IPS DF 4.7 (cell line): ENCODE measurements at regions not wholly inside any gene's neighbourhood (a gene's known extent, or its start where the extent isn't known, plus 50 kb on each side); places are given as distances from the start of the nearest gene placed in this dataset.
"Not testable (repeated sequence)": the region's sequence is repeated elsewhere in the genome, so short reads cannot be mapped to it uniquely, and the experiment has no call there.

ENCODE experiments used
- DNase-seq: peaks from one replicate; pipeline ENCODE4 v3.0.0-alpha.2; 2013; ENCODE audit warnings: low spot score; ENCODE audit errors: extremely low read depth

DNA sequence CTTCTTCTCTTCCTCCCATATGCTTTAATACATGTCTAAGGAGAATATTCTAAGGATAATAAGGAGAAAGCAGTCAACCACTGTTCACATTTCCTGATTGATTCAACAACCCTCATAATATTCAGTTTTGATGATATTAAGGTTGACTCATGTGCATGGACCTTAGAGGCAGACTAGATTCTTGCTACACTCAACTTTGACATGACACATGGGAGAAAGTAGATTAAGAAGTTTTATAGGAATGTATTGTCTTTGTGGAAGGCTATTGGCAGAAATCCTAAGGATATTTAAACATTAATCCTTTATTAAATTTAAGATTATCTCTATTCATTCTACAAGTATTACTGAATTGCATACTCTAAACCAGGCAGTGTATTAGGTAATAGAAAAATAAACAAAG is 309.1 kb upstream of the CYRIA start:
- no peak for DNase-seq

DNA sequence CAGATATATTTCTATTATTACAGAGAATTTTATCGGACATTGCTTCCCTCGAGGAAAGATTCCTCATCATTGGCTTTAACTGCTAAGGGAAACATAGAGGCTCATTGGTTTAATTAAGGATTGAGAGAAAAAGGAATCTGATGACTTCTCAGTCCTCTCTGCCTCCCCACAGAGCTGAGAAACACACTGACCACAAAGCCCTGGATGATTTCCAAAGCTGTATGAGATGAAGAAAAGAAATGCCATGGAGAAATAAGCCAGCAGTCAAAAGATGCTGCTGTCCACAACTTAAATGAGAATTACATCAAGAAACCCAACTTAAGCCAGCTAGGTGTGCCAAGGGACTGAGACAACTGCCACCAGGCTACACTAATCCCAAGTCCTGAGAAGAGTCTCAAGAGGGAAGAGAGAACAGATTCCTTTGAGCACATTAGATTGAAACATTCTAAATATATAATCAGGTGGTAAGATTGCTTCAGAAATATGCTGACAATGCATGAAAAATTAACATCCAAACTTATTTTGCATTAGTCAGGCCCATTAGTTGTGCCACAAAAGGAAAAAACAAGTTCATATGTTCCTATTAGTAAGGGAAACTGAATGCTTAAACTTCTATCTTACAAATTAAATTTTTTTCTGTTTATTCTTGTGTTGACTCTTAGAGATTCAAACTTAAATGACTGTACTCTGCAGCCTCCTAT is 308.1 kb upstream of the CYRIA start:
- no peak for DNase-seq

DNA sequence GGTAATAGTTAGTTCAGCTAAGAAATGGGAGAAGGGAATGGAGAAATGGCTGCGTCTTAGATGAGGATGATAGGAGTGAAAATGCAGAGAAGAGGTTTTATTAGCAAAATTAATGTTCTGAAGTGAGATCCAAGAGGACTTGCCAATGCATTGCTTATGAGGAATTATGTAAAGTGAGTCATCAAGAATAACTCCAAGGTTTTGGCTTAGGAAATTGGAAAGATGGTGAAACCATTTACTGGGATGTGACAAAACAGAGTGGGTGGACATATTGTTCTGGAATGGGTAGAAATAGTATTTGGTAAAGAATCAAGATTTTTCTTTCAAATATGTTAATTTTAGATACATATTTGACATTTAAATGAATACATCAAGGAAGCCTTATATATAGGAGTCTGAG is 306.6 kb upstream of the CYRIA start:
- no peak for DNase-seq

DNA sequence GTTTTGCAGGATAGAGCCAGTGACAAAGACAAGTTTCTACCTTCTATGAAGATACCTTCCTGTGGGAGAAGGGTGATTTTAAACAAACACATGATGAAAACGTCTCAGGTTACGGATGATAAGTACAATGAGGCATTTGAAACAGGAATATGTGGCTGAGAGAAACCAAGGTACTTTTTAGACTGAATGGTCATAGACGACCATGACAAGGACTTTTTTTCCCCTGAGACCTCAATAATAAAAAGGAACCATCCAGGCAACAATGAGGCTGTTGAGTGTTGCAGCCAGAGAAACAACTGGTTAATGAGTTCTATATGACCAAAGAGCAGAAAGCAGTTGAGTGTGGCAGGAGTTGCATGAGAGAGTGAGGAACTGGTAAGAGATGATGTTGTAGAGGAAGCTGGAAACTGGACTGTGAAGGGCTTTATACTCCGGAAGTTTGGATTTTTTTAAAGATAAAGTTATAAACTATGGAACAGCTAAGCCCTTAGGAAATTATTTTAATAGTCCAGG is 306.1 kb upstream of the CYRIA start:
- no peak for DNase-seq

DNA sequence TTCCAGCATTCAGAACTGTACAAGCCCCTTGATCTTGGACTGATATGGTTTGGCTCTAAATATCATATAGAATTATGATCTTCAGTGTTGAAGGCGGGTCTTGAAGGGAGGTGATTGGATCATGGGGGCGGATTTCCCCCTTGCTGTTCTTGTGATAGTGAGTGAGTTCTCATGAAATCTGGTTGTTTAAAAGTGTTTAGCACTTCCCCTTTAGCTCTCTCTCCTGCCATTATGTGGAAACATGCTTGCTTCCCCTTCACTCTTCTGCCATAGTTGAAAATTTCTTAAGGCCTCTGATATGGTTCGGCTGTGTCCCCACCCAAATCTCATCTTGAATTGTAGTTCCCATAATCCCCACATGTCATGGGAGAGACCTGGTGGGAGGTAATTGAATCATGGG is 305.3 kb upstream of the CYRIA start:
- not testable (repeated sequence) for DNase-seq

DNA sequence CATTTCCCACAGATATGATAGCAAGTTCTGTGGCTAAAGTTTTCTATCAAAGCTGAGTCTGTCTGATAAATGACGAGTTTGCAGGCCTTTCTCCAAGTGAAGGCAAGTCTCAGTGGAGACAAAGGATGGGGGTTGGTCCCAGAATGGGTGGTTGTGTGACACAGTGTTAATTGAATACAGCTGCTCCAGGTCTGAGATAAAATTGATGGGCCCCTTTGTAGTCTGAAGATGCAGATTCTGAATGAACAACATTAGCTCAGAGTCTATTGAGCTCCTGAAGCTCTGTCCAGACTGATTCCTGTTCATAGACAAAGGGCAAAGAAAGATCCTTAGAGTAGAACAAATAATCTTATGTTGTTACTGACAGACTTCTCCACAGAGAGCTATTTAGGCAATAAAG is 296.9 kb upstream of the CYRIA start:
- DNase-seq: no peak

DNA sequence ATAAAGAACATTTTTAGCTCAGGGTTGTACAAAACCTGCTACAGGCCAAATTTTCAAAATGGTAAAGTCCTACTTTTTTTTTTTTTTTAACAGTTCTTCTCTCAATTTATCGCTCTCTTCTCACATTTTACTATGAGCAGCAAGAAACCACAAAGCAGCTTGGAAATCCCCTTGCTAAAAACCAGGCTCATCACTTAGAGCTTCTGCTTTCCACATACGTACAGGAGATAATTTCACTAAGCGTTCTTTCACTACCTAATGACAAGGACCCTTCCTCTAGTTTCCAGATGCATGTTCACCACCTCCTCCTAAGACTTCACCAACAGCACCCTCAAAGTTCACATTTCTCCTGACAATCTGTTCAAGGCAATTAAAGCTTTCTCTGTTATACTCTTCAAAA is 294.9 kb upstream of the CYRIA start:
- DNase-seq: no peak

DNA sequence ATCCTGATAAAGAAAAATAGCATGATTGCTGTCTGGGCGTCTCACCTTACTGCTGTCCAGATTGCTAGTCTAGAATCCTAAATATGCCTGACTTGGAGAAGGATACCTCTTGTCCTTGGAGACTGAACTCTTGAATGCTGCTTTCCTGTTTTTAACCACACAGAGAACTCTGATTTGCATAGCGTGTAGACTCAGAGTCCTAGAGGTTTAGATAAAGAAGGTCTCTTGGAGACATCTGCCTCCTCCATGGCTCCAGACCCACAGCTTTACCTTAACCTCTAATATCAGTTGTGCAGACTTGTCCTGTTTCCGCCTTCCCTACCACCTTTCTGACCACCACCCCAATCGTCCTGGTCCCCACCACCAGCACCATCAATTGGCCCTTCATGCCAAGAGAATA is 292.6 kb upstream of the CYRIA start:
- no peak for DNase-seq

DNA sequence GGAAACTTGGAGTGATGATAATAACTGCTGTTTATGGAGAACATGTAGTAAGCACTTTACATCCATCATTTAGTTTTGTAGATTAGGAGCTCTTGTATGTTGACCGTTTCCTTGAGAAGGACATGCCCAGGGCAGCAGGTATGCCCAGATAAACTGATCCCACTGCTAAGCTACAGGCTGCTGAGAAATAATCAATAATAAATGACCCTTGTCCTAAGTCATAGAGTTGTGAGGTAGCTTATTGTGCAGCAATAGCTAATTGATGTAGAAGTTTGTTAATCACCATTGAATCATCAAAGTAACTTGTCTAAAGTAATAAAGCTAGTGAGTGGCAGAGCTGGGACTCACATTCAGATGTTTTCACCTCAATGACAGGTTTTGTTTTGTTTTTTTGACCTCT is 287.2 kb upstream of the CYRIA start:
- no peak for DNase-seq

DNA sequence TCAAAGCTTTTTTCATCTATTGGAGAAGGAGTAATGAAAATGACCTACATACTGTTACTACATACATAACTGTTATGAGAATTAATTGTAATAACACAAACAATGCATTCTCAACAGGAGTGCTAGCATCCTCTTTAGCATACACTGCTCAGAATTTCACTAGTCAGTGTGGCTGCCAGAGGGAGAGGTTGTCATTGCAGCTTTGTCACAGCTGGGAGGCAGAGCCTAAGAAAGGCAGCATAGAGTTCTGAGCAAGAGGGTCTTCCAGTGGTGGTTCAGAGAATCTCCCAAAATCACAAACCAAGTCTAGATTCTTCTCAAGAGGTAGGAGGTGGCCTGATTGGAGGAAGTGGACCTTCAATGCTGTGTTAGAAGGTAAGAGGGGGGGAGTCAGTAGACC is 286.7 kb upstream of the CYRIA start:
- no peak for DNase-seq

DNA sequence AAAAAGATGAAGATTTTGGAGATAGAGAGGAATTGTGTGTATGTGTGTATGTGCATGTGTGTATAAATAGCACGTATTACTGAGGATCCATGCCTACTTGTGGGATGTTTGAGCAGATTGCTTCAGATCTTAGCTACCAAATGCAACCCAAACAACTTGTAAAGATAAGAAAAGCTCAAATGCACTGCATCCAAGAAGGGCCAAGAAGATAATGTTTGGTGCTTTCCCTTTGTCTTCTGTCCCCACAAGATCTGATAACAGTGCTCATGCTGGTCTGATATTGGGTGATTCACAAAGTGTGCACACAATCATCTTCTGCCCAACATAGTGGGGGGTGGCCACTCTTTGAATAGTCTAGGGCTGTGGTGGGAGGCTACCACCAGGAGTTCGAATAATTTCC is 284.8 kb upstream of the CYRIA start:
- DNase-seq: no peak

DNA sequence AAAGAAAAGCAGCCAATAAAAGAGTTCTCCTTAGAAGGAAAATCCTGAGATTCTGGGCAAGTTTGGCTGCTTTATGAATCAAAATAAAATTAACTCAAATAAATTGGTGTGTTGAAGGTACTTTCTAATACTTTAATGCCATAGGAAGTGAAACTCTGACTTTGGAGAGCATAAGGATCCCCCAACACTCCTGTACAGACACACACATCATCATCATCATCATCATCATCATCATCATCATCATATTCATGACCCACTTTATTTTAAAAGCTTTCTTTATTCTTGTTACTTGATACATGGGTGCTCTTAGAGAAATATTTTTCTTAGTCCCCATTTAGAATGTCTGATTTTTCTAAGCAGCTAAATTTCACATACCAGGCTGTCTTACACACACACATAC is 283.1 kb upstream of the CYRIA start:
- no peak for DNase-seq

DNA sequence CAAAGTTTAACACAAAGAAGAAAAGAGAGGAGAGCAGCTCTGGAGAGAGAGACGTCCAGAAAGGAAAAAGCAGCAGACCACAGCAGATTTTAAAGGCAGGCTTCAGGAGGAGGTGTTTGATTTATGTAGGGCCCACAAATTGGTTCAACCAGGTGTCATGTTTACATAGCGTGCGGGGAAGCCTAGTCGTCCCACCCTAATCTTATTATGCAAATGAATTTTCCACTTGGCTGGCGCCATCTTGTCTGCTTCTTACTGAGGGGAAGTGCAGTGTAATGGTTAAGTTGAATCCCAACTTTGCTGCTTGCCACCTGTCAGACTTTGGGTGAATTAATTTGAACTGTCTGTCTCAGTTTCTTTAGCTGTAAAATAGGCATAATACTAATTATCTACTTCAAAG is 282.4 kb upstream of the CYRIA start:
- DNase-seq: no peak

DNA sequence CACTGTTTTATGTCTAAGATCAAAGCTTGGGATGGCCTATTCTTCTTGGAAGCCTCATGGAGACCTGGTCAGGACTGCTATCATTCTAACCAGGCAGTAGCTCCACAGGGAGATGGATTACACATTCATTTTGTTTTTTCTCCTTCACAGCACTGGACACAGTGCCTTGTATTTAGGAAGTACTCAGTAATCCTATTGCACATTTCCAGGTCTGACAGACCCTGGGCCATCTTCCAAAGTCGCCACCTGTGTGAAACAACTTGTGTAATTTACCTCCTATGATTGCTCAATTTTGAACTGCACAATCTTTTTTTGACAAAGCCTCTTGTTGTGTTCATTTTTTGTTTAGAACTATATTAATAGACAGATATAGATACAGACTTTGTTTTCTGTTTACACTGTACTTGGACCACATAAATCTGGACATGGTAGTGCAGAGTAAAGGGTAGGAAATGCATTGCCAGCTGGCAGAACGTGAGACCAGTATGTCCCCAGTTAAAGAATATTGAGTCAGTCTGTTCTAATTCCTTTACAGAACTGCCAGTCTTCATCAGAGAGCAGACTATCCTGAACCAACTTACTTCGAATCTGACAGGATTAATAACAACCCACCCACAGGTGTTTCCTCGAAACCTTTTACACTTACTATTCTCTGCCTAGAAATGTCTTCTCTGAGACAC is 277.8 kb upstream of the CYRIA start:
- no peak for DNase-seq

DNA sequence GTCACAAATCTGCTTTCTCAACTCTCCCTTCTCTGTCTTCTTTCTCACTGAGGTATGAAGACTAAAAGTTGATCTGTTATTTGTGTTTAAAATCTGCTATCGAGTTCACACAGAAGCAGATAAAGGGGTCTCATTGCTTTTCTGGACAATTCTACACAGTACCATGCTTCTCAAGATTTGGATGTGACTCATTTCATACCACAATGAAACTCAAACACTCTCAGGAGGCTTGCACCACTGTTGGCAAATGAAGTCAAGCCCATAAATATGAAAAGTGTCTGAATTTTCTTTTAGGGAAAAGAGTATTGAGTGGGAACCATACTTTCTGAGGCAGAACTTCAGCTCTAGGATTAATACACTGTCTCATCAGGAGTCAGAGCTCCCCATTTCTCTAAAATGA is 274.6 kb upstream of the CYRIA start:
- DNase-seq: no peak

DNA sequence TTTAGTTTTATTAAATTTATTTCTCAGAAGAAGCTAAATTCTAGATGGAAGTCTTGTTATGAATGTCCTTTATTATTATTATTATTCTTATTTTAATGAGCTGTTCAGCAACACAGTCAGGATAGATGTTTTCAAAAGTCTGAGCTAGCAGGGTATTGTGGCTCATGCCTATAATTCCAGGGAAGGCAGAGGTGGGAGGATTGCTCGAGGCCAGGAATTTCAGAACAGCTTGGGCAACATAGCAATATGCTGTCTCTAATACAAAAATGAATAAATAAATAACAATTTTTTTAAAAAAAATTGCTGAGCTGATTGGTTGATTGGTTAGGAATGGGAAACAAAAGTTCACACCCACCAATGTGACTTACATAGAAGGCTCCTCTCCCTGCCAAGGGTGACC is 274.1 kb upstream of the CYRIA start:
- no peak for DNase-seq

DNA sequence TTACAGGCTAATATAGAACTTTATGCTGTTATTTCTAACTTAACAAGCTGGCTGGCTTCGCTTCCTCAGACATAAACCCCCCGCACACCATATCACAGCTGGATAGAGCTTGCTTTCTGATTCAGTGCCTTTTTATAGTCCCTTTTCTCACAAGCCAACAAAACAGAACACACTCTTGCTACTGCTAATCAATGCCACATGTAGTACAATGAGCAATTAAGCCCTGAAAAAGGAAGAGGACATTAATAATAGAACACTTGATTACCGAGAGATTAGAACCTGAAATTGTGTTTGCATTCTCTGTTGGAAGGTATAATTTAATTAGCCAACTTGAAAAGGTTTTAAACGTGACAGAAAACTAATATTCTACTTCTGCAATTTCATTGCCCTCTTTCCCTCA is 267.7 kb upstream of the CYRIA start:
- DNase-seq: no peak

DNA sequence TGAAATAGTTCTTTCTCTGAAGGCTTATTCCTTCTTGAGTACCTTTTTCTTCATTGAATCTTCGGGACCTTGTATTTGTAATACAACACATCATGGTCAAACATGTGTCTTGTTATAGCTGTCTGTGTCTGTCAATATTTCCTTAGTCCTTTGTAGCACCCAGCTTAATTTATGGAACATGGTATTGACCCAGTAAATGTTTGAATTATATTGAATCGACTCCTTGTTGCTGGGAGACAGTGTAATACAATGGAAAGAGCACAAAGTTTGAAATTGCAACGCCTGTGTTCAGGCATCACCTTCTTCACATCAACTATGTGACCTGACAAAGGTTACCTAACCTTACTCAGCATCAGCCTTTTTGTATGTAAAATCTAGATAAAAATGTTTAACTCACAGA is 267.2 kb upstream of the CYRIA start:
- DNase-seq: no peak

DNA sequence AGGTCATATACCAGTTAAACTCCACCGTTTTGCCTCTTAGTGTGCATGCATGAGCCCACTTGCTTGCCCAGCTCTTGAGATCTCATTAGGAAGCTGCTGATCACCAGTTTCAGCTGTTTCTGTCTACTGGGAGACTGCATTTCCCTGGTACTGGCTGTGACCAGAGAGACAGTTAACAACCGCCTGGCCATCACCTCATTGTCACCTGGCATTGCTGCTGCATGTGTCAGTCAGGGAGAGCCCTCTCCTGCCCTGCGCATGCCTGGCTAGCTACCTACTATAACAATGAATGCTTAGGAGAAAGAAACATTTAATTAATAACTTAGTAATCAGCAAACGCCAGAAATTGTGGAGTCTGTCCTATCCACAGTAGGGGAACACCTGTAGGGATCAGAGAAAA is 265.8 kb upstream of the CYRIA start:
- no peak for DNase-seq

DNA sequence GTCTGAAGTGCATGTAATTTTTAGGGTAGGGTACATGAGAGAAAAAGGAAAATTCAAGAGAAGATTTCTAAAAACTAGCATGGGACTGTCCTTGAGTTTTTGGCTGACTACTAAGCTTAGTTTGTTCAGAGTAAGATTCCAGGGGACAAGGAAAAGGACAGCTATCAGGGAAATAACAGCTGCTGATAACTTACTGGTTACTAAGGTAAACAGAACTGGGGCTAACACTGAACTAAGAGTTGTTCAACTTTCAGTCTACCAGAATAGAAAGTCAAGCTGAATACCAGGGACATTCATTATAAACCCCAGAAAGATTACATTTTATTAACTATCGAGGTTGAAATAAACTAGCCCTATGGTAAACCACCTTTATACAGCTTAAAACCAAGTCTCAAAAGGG is 261.8 kb upstream of the CYRIA start:
- DNase-seq: no peak

DNA sequence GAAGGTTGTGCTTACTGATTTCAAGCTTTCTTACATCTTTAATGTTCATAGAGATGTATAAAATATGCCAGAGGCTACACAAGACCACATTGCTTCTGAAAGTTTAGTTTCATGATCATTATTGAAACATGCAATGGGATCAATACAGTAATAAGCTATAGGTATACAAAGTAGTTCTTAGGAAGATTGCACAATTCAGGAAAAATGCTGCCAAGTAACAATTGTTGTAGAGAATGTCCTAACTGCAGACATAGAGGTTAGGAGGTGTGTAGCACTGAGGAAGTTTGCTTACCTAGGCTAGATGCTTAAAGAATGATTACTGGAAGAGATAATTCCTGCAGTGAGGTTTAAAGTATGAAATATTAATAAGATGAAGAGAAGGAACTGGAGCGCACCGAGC is 259.5 kb upstream of the CYRIA start:
- DNase-seq: no peak

DNA sequence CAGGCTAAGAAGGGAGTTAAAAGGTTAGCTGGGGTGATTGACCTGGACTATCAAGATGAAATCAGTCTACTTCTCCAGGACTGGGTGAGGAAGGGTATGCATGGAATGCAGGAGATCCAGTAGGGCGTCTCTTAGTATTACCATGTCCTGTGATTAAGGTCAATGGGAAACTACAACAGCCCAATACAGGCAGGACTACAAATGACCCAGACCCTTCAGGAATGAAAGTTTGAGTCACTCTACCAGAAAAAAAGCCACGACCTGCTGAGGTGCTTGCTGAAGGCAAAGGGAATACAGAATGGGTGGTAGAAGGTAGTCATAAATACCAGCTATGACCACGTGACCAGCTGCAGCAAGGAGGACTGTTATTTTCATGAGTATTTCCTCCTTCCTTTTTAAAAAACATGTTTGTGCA is 249.7 kb upstream of the CYRIA start:
- DNase-seq: not testable (repeated sequence)

DNA sequence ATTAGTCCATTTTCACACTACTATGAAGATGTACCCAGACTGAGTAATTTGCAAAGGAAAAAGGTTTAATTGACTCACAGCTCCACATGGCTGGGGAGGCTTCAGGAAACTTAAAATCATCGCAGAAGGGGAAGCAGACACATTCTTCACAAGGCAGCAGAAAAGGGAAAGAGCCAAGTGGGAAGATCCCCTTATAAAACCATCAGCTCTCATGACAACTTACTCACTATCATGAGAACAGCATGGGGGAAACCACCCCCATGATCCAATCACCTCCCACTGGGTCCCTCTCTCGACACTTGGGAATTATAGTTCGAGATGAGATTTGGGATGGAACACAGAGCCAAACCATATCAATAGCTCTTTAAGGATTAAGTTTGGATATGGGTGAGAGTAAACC is 246.1 kb upstream of the CYRIA start:
- DNase-seq: no peak
